ENCODE measurements at regions not wholly inside any gene's neighbourhood (a gene's known extent, or its start where the extent isn't known, plus 50 kb on each side); places are given as distances from the start of the nearest gene placed in this dataset.

GRCh38 chr10:131038056-131038455, 273.5 kb downstream of the TCERG1L start:
- TF ChIP-seq EZH2phosphoT487 (IDR thresholded peaks at IDR 0.05; ENCODE audit: insufficient read depth, low read depth): no peak
- no peak for TF ChIP-seq EZH2 (IDR thresholded peaks at IDR 0.05; ENCODE audit: insufficient read depth, poor library complexity, severe bottlenecking)

All from GM23248 (cell line).